A673 (cell line): ENCODE measurements at regions not wholly inside any gene's neighbourhood (a gene's known extent, or its start where the extent isn't known, plus 50 kb on each side); places are given as distances from the start of the nearest gene placed in this dataset.

Experiments
- EZH2 ChIP-seq: fragments of 200-600 bp; sonication (generic); IDR thresholded peaks from 2 replicates; pipeline ENCODE4 v1.6.1; 2017; ENCODE audit warnings: borderline replicate concordance, low read depth, mild to moderate bottlenecking, mixed read lengths, antibody characterized with exemption, low read length; ENCODE audit not compliant: poor library complexity, severe bottlenecking
- TF ChIP-seq, protein P1 (sequence below): fragments of 300-800, 200-600 bp; sonication (generic); conservative IDR thresholded peaks from 2 replicates; pipeline ENCODE4 v1.5.1; 2017; ENCODE audit warnings: low read depth, mild to moderate bottlenecking, antibody characterized with exemption, low read length, moderate library complexity, mixed read lengths

DNA sequence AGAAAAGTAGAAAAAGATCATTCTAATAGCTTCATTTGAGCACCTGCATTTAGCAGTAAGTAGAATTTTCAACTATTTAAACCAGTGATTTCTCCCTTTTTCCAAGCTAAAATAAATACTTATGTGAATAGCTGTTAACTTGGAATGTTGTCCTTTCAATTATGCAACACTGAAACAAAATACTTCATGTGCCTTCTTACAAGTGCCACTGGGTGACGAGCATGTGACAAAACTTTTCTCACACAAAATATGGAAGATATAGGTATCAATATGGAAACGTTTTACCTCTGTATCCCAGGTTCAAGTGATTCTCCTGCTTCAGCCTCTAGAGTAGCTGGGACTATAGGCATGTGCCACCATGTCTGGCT, 708.3 kb downstream of the STIM2 start:
- TF ChIP-seq, protein P1, sequence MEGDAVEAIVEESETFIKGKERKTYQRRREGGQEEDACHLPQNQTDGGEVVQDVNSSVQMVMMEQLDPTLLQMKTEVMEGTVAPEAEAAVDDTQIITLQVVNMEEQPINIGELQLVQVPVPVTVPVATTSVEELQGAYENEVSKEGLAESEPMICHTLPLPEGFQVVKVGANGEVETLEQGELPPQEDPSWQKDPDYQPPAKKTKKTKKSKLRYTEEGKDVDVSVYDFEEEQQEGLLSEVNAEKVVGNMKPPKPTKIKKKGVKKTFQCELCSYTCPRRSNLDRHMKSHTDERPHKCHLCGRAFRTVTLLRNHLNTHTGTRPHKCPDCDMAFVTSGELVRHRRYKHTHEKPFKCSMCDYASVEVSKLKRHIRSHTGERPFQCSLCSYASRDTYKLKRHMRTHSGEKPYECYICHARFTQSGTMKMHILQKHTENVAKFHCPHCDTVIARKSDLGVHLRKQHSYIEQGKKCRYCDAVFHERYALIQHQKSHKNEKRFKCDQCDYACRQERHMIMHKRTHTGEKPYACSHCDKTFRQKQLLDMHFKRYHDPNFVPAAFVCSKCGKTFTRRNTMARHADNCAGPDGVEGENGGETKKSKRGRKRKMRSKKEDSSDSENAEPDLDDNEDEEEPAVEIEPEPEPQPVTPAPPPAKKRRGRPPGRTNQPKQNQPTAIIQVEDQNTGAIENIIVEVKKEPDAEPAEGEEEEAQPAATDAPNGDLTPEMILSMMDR = no peak
- no peak for TF ChIP-seq EZH2
